HEK293T (cell line): ENCODE measurements at regions not wholly inside any gene's neighbourhood (a gene's known extent, or its start where the extent isn't known, plus 50 kb on each side); places are given as distances from the start of the nearest gene placed in this dataset.

Experiments
- BHLHE40 ChIP-seq: fragments of 450-650 bp; IDR thresholded peaks from 2 replicates; pipeline ENCODE4 v1.6.1; 2016; ENCODE audit warnings: mild to moderate bottlenecking, moderate library complexity, borderline replicate concordance
- ELF4 ChIP-seq: fragments of 450-650 bp; IDR thresholded peaks from 2 replicates; pipeline ENCODE4 v1.6.1; 2017; ENCODE audit warnings: antibody characterized with exemption
- FOXA1 ChIP-seq: fragments of 450-650 bp; IDR thresholded peaks from 2 replicates; pipeline ENCODE4 v1.6.1; 2016; ENCODE audit warnings: mild to moderate bottlenecking
- SP1 ChIP-seq: fragments of 450-650 bp; IDR thresholded peaks from 2 replicates; pipeline ENCODE4 v1.6.1; 2017
- TARDBP ChIP-seq: fragments of 450-650 bp; IDR thresholded peaks from 2 replicates; pipeline ENCODE4 v1.6.1; 2016
- TF ChIP-seq, protein P1 (sequence below): fragments of 450-650 bp; IDR thresholded peaks from 2 replicates; pipeline ENCODE4 v1.6.1; 2016

DNA sequence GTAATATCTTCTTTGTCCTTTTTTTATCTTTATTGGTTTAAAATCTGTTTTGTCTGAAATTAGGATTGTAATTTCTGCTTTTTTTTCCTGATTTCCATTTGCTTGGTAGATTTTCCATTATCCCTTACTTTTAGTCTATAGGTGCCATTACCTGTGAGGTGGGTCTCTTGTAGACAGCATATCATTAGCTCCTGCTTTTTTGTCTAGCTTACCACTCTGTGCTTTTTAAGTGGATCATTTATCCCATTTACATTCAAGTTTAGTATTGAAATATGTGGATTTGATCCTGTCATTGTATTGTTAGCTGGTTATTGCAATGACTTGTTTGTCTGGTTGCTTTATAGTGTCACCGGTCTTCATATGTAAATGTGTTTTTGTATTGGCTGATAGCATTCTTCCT is 958.6 kb upstream of the SLIT2 start:
- no peak for TF ChIP-seq BHLHE40
- no peak for TF ChIP-seq TARDBP
- no peak for TF ChIP-seq FOXA1
- no peak for TF ChIP-seq ELF4
- TF ChIP-seq, protein P1, sequence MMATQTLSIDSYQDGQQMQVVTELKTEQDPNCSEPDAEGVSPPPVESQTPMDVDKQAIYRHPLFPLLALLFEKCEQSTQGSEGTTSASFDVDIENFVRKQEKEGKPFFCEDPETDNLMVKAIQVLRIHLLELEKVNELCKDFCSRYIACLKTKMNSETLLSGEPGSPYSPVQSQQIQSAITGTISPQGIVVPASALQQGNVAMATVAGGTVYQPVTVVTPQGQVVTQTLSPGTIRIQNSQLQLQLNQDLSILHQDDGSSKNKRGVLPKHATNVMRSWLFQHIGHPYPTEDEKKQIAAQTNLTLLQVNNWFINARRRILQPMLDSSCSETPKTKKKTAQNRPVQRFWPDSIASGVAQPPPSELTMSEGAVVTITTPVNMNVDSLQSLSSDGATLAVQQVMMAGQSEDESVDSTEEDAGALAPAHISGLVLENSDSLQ = no peak
- TF ChIP-seq SP1 = no peak
